IMR-90 (cell line): ENCODE measurements at regions not wholly inside any gene's neighbourhood (a gene's known extent, or its start where the extent isn't known, plus 50 kb on each side); places are given as distances from the start of the nearest gene placed in this dataset.

Source experiments
- ATAC-seq: fragments of 200-7000 bp; cut with Tn5 transposase; 2 replicates; pipeline ENCODE4 v1.9.1; 2020; ENCODE audit warnings: low read depth, mild to moderate bottlenecking, moderate library complexity
- BruUV-seq: library from RNA; stranded (reverse); fragments of 400-500 nt; replicated peaks from 2 replicates; lab custom pipeline; 2021; lab: Mats Ljungman, UMichigan
- CTCF ChIA-PET: fragments of 300-600 bp; formaldehyde crosslinking; extraction: SDS; loops from one replicate; lab custom pipeline; 2021; ENCODE audit warnings: antibody characterized with exemption; lab: Yijun Ruan, JAX
- POLR2A ChIA-PET: fragments of 300-600 bp; sonication (Branson Sonifier 250); formaldehyde crosslinking; loops from one replicate; lab custom pipeline; 2022; ENCODE audit warnings: antibody characterized with exemption; ENCODE audit not compliant: unreplicated experiment; lab: Charles Lee
- DNase-seq: peaks from one replicate; pipeline ENCODE4 v3.0.0; 2013
- H2AFZ ChIP-seq: replicated peaks from 2 replicates; pipeline ENCODE3; 2013; ENCODE audit warnings: low read length, mild to moderate bottlenecking; ENCODE audit not compliant: poor library complexity
- H2AK5ac ChIP-seq: 2 replicates; pipeline ENCODE4 v1.6.1; 2013; ENCODE audit warnings: low read depth, low read length, inconsistent platforms
- H2AK9ac ChIP-seq: replicated peaks from 2 replicates; pipeline ENCODE3; 2013; ENCODE audit warnings: mild to moderate bottlenecking, low read depth, low read length, moderate library complexity; ENCODE audit not compliant: poor library complexity
- H2BK120ac ChIP-seq: 2 replicates; pipeline ENCODE4 v1.6.1; 2013; ENCODE audit warnings: low read depth, low read length, inconsistent platforms
- H2BK15ac ChIP-seq: 3 replicates; pipeline ENCODE4 v1.6.1; 2013; ENCODE audit warnings: low read depth, low read length, inconsistent platforms
- H2BK20ac ChIP-seq: 2 replicates; pipeline ENCODE4 v1.6.1; 2013; ENCODE audit warnings: low read depth, mild to moderate bottlenecking, inconsistent platforms, low read length, moderate library complexity
- H2BK5ac ChIP-seq: 2 replicates; pipeline ENCODE4 v1.6.1; 2013; ENCODE audit warnings: mild to moderate bottlenecking, low read depth, low read length, inconsistent platforms; ENCODE audit not compliant: poor library complexity, severe bottlenecking
- H3K14ac ChIP-seq: replicated peaks from 2 replicates; pipeline ENCODE4 v1.6.1; 2013; ENCODE audit warnings: low read depth, low read length, inconsistent platforms
- H3K18ac ChIP-seq: 2 replicates; pipeline ENCODE4 v1.6.1; 2013; ENCODE audit warnings: low read depth, low read length, control low read depth
- H3K23ac ChIP-seq: 2 replicates; pipeline ENCODE4 v1.6.1; 2013; ENCODE audit warnings: low read depth, low read length, inconsistent platforms
- H3K27ac ChIP-seq: 2 replicates; pipeline ENCODE4 v1.5.1; 2013; ENCODE audit warnings: mild to moderate bottlenecking, control low read depth, low read length; ENCODE audit not compliant: insufficient read depth
- H3K27me3 ChIP-seq: 2 replicates; pipeline ENCODE4 v1.6.1; 2013; ENCODE audit warnings: low read length; ENCODE audit not compliant: control insufficient read depth, insufficient read depth
- H3K36me3 ChIP-seq: 2 replicates; pipeline ENCODE4 v1.6.1; 2013; ENCODE audit warnings: low read length, mixed read lengths; ENCODE audit not compliant: control insufficient read depth, insufficient read depth
- H3K4ac ChIP-seq: 2 replicates; pipeline ENCODE4 v1.6.1; 2013; ENCODE audit warnings: low read depth, low read length, inconsistent platforms
- H3K4me1 ChIP-seq: 2 replicates; pipeline ENCODE4 v1.6.1; 2013; ENCODE audit warnings: low read length, mixed read lengths; ENCODE audit not compliant: control insufficient read depth, insufficient read depth
- H3K4me2 ChIP-seq: 2 replicates; pipeline ENCODE4 v1.6.1; 2013; ENCODE audit warnings: low read depth, mild to moderate bottlenecking, control low read depth, low read length, moderate library complexity
- H3K4me3 ChIP-seq: 2 replicates; pipeline ENCODE4 v1.5.1; 2013; ENCODE audit warnings: low read depth, mild to moderate bottlenecking, control low read depth, low read length, moderate library complexity; ENCODE audit not compliant: insufficient read depth
- H3K56ac ChIP-seq: 2 replicates; pipeline ENCODE4 v1.6.1; 2013; ENCODE audit warnings: low read length, inconsistent platforms; ENCODE audit not compliant: insufficient read depth; ENCODE audit errors: extremely low read depth
- H3K79me1 ChIP-seq, 2 experiments: 2 replicates each; pipeline ENCODE4 v1.6.1; 2013; ENCODE audit warnings: low read length in 2 of 2, inconsistent platforms in 1 of 2, low read depth in 1 of 2
- H3K9ac ChIP-seq: 2 replicates; pipeline ENCODE4 v1.6.1; 2013; ENCODE audit warnings: low read depth, low read length, control low read depth
- H3K9me1 ChIP-seq: 2 replicates; pipeline ENCODE4 v1.6.1; 2013; ENCODE audit warnings: low read length, inconsistent platforms; ENCODE audit not compliant: insufficient read depth
- H3K9me3 ChIP-seq: 2 replicates; pipeline ENCODE4 v1.6.1; 2013; ENCODE audit warnings: low read length; ENCODE audit not compliant: control insufficient read depth, insufficient read depth
- H4K20me1 ChIP-seq: 2 replicates; pipeline ENCODE4 v1.6.1; 2013; ENCODE audit warnings: low read length, inconsistent platforms; ENCODE audit not compliant: insufficient read depth
- H4K5ac ChIP-seq: 2 replicates; pipeline ENCODE4 v1.6.1; 2013; ENCODE audit warnings: mild to moderate bottlenecking, low read depth, low read length, control low read depth
- H4K8ac ChIP-seq, 2 experiments: 2 replicates each; pipeline ENCODE4 v1.6.1; 2013; ENCODE audit warnings: low read depth in 2 of 2, low read length in 2 of 2, control low read depth in 1 of 2, inconsistent platforms in 1 of 2
- H4K91ac ChIP-seq: 2 replicates; pipeline ENCODE4 v1.6.1; 2013; ENCODE audit warnings: low read depth, low read length, inconsistent platforms; ENCODE audit not compliant: insufficient read depth
- BHLHE40 ChIP-seq: fragments of 150-350 bp; IDR thresholded peaks from 2 replicates; pipeline ENCODE4 v1.6.1; 2016; ENCODE audit warnings: mild to moderate bottlenecking, low read depth, low read length
- CEBPB ChIP-seq: IDR thresholded peaks from 2 replicates; pipeline ENCODE4 v1.6.1; 2012; ENCODE audit warnings: low read depth, low read length, improper control_type of control experiment
- CHD1 ChIP-seq: IDR thresholded peaks from 2 replicates; pipeline ENCODE4 v1.6.1; 2012; ENCODE audit warnings: low read depth, low read length, improper control_type of control experiment
- CTCF ChIP-seq: conservative IDR thresholded peaks from 2 replicates; pipeline ENCODE4 v1.5.1; 2012; ENCODE audit warnings: mild to moderate bottlenecking, low read depth, low read length, improper control_type of control experiment
- ELK1 ChIP-seq: fragments of 150-350 bp; IDR thresholded peaks from 2 replicates; pipeline ENCODE4 v1.6.1; 2016; ENCODE audit warnings: low read depth, mild to moderate bottlenecking, low read length, moderate library complexity, borderline replicate concordance
- FOS ChIP-seq: fragments of 150-350 bp; IDR thresholded peaks from 2 replicates; pipeline ENCODE4 v1.6.1; 2016; ENCODE audit warnings: low read depth, low read length
- MAFK ChIP-seq: IDR thresholded peaks from 2 replicates; pipeline ENCODE4 v1.6.1; 2012; ENCODE audit warnings: low read depth, low read length, improper control_type of control experiment
- MAZ ChIP-seq: IDR thresholded peaks from 2 replicates; pipeline ENCODE4 v1.6.1; 2012; ENCODE audit warnings: low read depth, mild to moderate bottlenecking, low read length, improper control_type of control experiment, moderate library complexity, borderline replicate concordance
- MXI1 ChIP-seq: IDR thresholded peaks from 2 replicates; pipeline ENCODE4 v1.6.1; 2012; ENCODE audit warnings: low read depth, mild to moderate bottlenecking, low read length, moderate library complexity, borderline replicate concordance
- NFE2L2 ChIP-seq: fragments of 150-350 bp; IDR thresholded peaks from 2 replicates; pipeline ENCODE4 v1.6.1; 2016; ENCODE audit warnings: low read depth, mild to moderate bottlenecking, low read length
- POLR2A ChIP-seq: IDR thresholded peaks from 2 replicates; pipeline ENCODE4 v1.6.1; 2012; ENCODE audit warnings: mild to moderate bottlenecking, low read depth, low read length
- RAD21 ChIP-seq: IDR thresholded peaks from 2 replicates; pipeline ENCODE4 v1.6.1; 2012; ENCODE audit warnings: low read length, improper control_type of control experiment
- RCOR1 ChIP-seq: IDR thresholded peaks from 2 replicates; pipeline ENCODE4 v1.6.1; 2012; ENCODE audit warnings: mild to moderate bottlenecking, low read length, improper control_type of control experiment; ENCODE audit not compliant: insufficient replicate concordance
- RFX5 ChIP-seq: IDR thresholded peaks from 2 replicates; pipeline ENCODE4 v1.8.0; 2012; ENCODE audit warnings: low read depth, mild to moderate bottlenecking, low read length, moderate library complexity
- SMC3 ChIP-seq: fragments of 150-350 bp; IDR thresholded peaks from 2 replicates; pipeline ENCODE4 v1.6.1; 2016; ENCODE audit warnings: low read depth, mild to moderate bottlenecking, antibody characterized with exemption, low read length, moderate library complexity
- WGBS, 2 experiments: methylation state at CpG; one replicate each; pipeline versions ENCODE4 v1.1.5 to v1.1.7; 2013; ENCODE audit warnings: missing lambda C conversion rate in 2 of 2; ENCODE audit not compliant: insufficient read length in 1 of 2; ENCODE audit errors: extremely low coverage in 2 of 2; 5-methylcytosine and 5-hydroxymethylcytosine counted together
- dilution Hi-C: fragments of 300-500 bp; cut with HindIII; formaldehyde crosslinking; loops from one replicate; pipeline ENCODE4 v1.14.3; 2018; ENCODE audit warnings: low sequenced_read_pairs; ENCODE audit not compliant: unreplicated experiment
- in situ Hi-C: fragments of 300-500 bp; cut with MboI; formaldehyde crosslinking; loops from 3 replicates; pipeline ENCODE4 v1.14.3; 2019; ENCODE audit warnings: low sequenced_read_pairs, inconsistent platforms, mixed read lengths
- intact Hi-C: fragments of 100-400 bp; cut with micrococcal nuclease; formaldehyde crosslinking; loops from 2 replicates; pipeline ENCODE4 v1.10.0; 2022
- TF ChIP-seq, protein P1 (sequence below): fragments of 150-350 bp; IDR thresholded peaks from 2 replicates; pipeline ENCODE4 v1.6.1; 2017; ENCODE audit warnings: mild to moderate bottlenecking, antibody characterized with exemption, low read length, low read depth

- no peaks in the 10 kb centered on the region; the same call in 1 of the 2 replicates for H3K27me3 ChIP-seq
- POLR2A ChIA-PET, result no interaction called here
- H4K8ac ChIP-seq, result no peak overlapping the region
- no peak overlapping the region for H3K56ac ChIP-seq
- H3K4me1 ChIP-seq, result no peaks in the 10 kb centered on the region
- no peak overlapping the region for H2BK15ac ChIP-seq
- dilution Hi-C loops, result no loop called here
- no peak overlapping the region for H3K27ac ChIP-seq
- no TSS peak for BruUV-seq
- DNase-seq (no peak), ATAC-seq (no peak)
- H2BK120ac ChIP-seq, result no peak overlapping the region
- no peak overlapping the region for H2BK5ac ChIP-seq
- no peak overlapping the region for H4K91ac ChIP-seq
- no peak overlapping the region for H3K4me3 ChIP-seq
- H3K4me2 ChIP-seq, result no peak overlapping the region
- WGBS, 2 experiments, result no CpG with 5 or more reads among the region's 4 CpGs
- H3K9ac ChIP-seq, result no peak overlapping the region
- no peak overlapping the region for H4K5ac ChIP-seq
- H3K36me3 ChIP-seq, result no peaks in the 10 kb centered on the region
- no peaks in the 10 kb centered on the region for H3K9me3 ChIP-seq
- TF ChIP-seq MXI1 (no peak), CHD1 (no peak), ELK1 (no peak), MAFK (no peak), RFX5 (no peak), NFE2L2 (no peak), CTCF (no peak), RAD21 (no peak), CEBPB (no peak), RCOR1 (no peak), POLR2A (no peak), BHLHE40 (no peak), MAZ (no peak), FOS (no peak), SMC3 (no peak)
- TF ChIP-seq, protein P1, sequence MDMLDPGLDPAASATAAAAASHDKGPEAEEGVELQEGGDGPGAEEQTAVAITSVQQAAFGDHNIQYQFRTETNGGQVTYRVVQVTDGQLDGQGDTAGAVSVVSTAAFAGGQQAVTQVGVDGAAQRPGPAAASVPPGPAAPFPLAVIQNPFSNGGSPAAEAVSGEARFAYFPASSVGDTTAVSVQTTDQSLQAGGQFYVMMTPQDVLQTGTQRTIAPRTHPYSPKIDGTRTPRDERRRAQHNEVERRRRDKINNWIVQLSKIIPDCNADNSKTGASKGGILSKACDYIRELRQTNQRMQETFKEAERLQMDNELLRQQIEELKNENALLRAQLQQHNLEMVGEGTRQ, result no peak
- no peaks in the 10 kb centered on the region for H4K20me1 ChIP-seq
- no peaks in the 10 kb centered on the region for H3K79me1 ChIP-seq
- no peak overlapping the region for H2AK9ac ChIP-seq
- CTCF ChIA-PET, result no interaction called here
- intact Hi-C loops, result no loop called here
- no peak overlapping the region for H3K23ac ChIP-seq
- H2BK20ac ChIP-seq, result no peak overlapping the region
- no peak overlapping the region for H3K14ac ChIP-seq
- in situ Hi-C loops, result no loop called here
- H3K18ac ChIP-seq, result no peak overlapping the region
- H3K9me1 ChIP-seq, result no peaks in the 10 kb centered on the region
- no peak overlapping the region for H2AK5ac ChIP-seq
- H3K4ac ChIP-seq, result no peak overlapping the region
- no peak overlapping the region for H2AFZ ChIP-seq
Measured at GRCh38 chr1:57551476-57551875, 127.6 kb upstream of the DAB1 start.
